ENCODE measurements at regions not wholly inside any gene's neighbourhood (a gene's known extent, or its start where the extent isn't known, plus 50 kb on each side); places are given as distances from the start of the nearest gene placed in this dataset.
A peak's percentile ranks its signal among the peaks of the same experiment; 100 is the strongest.

GRCh38 chr16:51818342-51818944, 667.4 kb upstream of the SALL1 start:
- peak; percentile 97 for TF ChIP-seq CTCF (conservative IDR thresholded peaks at IDR 0.05; ENCODE audit: low read depth, low read length)
- no peak for DNase-seq (ENCODE audit: low read depth)
- no peak overlapping the region for H3K4me3 ChIP-seq (ENCODE audit: low read depth, low read length)

GRCh38 chr16:51816929-51817328, 665.9 kb upstream of the SALL1 start:
- no peak overlapping the region for H3K4me3 ChIP-seq (ENCODE audit: low read depth, low read length)
- no peak for DNase-seq (ENCODE audit: low read depth)

GRCh38 chr16:51815523-51815922, 664.5 kb upstream of the SALL1 start:
- DNase-seq (ENCODE audit: low read depth) = no peak
- H3K4me3 ChIP-seq (ENCODE audit: low read depth, low read length) = no peak overlapping the region
- no peak for TF ChIP-seq CTCF (conservative IDR thresholded peaks at IDR 0.05; ENCODE audit: low read depth, low read length)

More at GRCh38 chr16:51816929-51817328, 665.9 kb upstream of the SALL1 start:
- no peak for TF ChIP-seq CTCF (conservative IDR thresholded peaks at IDR 0.05; ENCODE audit: low read depth, low read length)

GRCh38 chr16:51814617-51815016, 663.5 kb upstream of the SALL1 start:
- no peak for DNase-seq (ENCODE audit: low read depth)
- H3K4me3 ChIP-seq (ENCODE audit: low read depth, low read length) = no peak overlapping the region
- no peak for TF ChIP-seq CTCF (conservative IDR thresholded peaks at IDR 0.05; ENCODE audit: low read depth, low read length)

GRCh38 chr16:51813609-51814008, 662.5 kb upstream of the SALL1 start:
- no peak for DNase-seq (ENCODE audit: low read depth)
- TF ChIP-seq CTCF (conservative IDR thresholded peaks at IDR 0.05; ENCODE audit: low read depth, low read length) = peak; percentile 32
- no peak overlapping the region for H3K4me3 ChIP-seq (ENCODE audit: low read depth, low read length)

- DNase-seq (ENCODE audit: low read depth) = no peak
- H3K4me3 ChIP-seq (ENCODE audit: low read depth, low read length) = no peak overlapping the region
- TF ChIP-seq CTCF (conservative IDR thresholded peaks at IDR 0.05; ENCODE audit: low read depth, low read length) = no peak
Measured at GRCh38 chr16:51812945-51813344, 661.9 kb upstream of the SALL1 start.

- H3K4me3 ChIP-seq (ENCODE audit: low read depth, low read length) = no peak overlapping the region
- no peak for TF ChIP-seq CTCF (conservative IDR thresholded peaks at IDR 0.05; ENCODE audit: low read depth, low read length)
- peak; percentile 56 for DNase-seq (ENCODE audit: low read depth)
Measured at GRCh38 chr16:51807551-51807950, 656.5 kb upstream of the SALL1 start.

Data from epithelial cell of proximal tubule (primary cell).